Sigmoid colon (tissue), 6 donors: ENCODE measurements at regions not wholly inside any gene's neighbourhood (a gene's known extent, or its start where the extent isn't known, plus 50 kb on each side); places are given as distances from the start of the nearest gene placed in this dataset.

Source experiments
- DNase-seq: peaks from one replicate; pipeline ENCODE4 v3.0.0-alpha.2; 2019
- H3K27ac ChIP-seq, 4 donors: fragments of 200-600 bp; sonication (generic); one replicate each; pipeline ENCODE4 v1.5.1; 2016 to 2019; ENCODE audit warnings: mild to moderate bottlenecking in 1 of 4
- H3K27me3 ChIP-seq, 3 donors: fragments of 200-600 bp; sonication (generic); one replicate each; pipeline ENCODE4 v1.5.1; 2019; ENCODE audit warnings: mild to moderate bottlenecking in 1 of 3
- H3K36me3 ChIP-seq, 4 donors: fragments of 200-600 bp; sonication (generic); one replicate each; pipeline ENCODE4 v1.5.1; 2016 to 2019
- H3K4me1 ChIP-seq, 4 donors: fragments of 200-600 bp; sonication (generic); one replicate each; pipeline ENCODE4 v1.5.1; 2017 to 2019
- H3K4me3 ChIP-seq, 4 donors: fragments of 200-600 bp; sonication (generic); one replicate each; pipeline ENCODE4 v1.5.1; 2017 to 2019; ENCODE audit warnings: mild to moderate bottlenecking in 2 of 4, moderate library complexity in 1 of 4
- H3K9me3 ChIP-seq, 4 donors: fragments of 200-600 bp in 3 of 4; sonication (generic) in 3 of 4; one replicate each; pipeline versions ENCODE4 v1.5.1 to v1.6.1; 2013 to 2019
- EP300 ChIP-seq, 4 donors: sonication (generic); formaldehyde crosslinking; IDR thresholded peaks; one replicate each; pipeline ENCODE4 v1.6.1; 2017; ENCODE audit warnings: antibody characterized with exemption in 4 of 4
- POLR2A ChIP-seq, 2 donors: fragments of 450-650 bp; IDR thresholded peaks; one replicate each; pipeline ENCODE4 v1.6.1; 2016; ENCODE audit warnings: antibody characterized with exemption in 2 of 2, mild to moderate bottlenecking in 2 of 2, moderate library complexity in 2 of 2
- POLR2AphosphoS5 ChIP-seq, 4 donors: sonication (generic); formaldehyde crosslinking; IDR thresholded peaks; one replicate each; pipeline ENCODE4 v1.6.1; 2017; ENCODE audit warnings: antibody characterized with exemption in 4 of 4
- WGBS, 2 donors: extraction: QIAGEN DNeasy Blood & Tissue Kit; methylation state at CpG; one replicate each; pipeline ENCODE4 v1.1.7; 2013; 5-methylcytosine and 5-hydroxymethylcytosine counted together
- intact Hi-C: fragments of 100-400 bp; cut with DNase I; formaldehyde crosslinking; loops from one replicate; pipeline ENCODE4 v1.15.1; 2023
- TF ChIP-seq, protein P1 (sequence below), 4 experiments: fragments of 450-650 bp in 3 of 4; fragments of 200-600 bp in 1 of 4; IDR thresholded peaks; one replicate each; pipeline ENCODE4 v1.5.1; 2016 to 2019; ENCODE audit warnings: antibody characterized with exemption in 4 of 4, mild to moderate bottlenecking in 3 of 4, moderate library complexity in 2 of 4
- donor health status: healthy with polysubstance abuse.
- donor health status: healthy.

- WGBS, 2 donors: 47 to 58% methylated on average over 4 of the region's 4 CpGs
- TF ChIP-seq POLR2AphosphoS5 (IDR thresholded peaks at IDR 0.05): no peak
- TF ChIP-seq POLR2A (IDR thresholded peaks at IDR 0.05): no peak
- TF ChIP-seq, protein P1, sequence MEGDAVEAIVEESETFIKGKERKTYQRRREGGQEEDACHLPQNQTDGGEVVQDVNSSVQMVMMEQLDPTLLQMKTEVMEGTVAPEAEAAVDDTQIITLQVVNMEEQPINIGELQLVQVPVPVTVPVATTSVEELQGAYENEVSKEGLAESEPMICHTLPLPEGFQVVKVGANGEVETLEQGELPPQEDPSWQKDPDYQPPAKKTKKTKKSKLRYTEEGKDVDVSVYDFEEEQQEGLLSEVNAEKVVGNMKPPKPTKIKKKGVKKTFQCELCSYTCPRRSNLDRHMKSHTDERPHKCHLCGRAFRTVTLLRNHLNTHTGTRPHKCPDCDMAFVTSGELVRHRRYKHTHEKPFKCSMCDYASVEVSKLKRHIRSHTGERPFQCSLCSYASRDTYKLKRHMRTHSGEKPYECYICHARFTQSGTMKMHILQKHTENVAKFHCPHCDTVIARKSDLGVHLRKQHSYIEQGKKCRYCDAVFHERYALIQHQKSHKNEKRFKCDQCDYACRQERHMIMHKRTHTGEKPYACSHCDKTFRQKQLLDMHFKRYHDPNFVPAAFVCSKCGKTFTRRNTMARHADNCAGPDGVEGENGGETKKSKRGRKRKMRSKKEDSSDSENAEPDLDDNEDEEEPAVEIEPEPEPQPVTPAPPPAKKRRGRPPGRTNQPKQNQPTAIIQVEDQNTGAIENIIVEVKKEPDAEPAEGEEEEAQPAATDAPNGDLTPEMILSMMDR (IDR thresholded peaks at IDR 0.05): no peak
- TF ChIP-seq EP300 (IDR thresholded peaks at IDR 0.05): no peak
- DNase-seq: no peak
- H3K4me3 ChIP-seq: no peak overlapping the region
- intact Hi-C loops: no loop called here
- no peaks in the 10 kb centered on the region for H3K36me3 ChIP-seq
- no peak overlapping the region for H3K27ac ChIP-seq
- no peaks in the 10 kb centered on the region for H3K27me3 ChIP-seq
- H3K9me3 ChIP-seq: no peaks in the 10 kb centered on the region
- H3K4me1 ChIP-seq: no peaks in the 10 kb centered on the region
Observed at GRCh38 chr13:52961987-52962386, 66.6 kb upstream of the OLFM4 start.

GRCh38 chr13:52961256-52961910 is 67.2 kb upstream of the OLFM4 start:
- no peaks in the 10 kb centered on the region for H3K27me3 ChIP-seq
- WGBS, 2 donors: 57 to 79% methylated on average over 3 of the region's 3 CpGs
- DNase-seq: no peak
- intact Hi-C loops: no loop called here
- H3K4me1 ChIP-seq: no peaks in the 10 kb centered on the region
- H3K4me3 ChIP-seq: no peak overlapping the region
- no peaks in the 10 kb centered on the region for H3K36me3 ChIP-seq
- TF ChIP-seq EP300 (IDR thresholded peaks at IDR 0.05): no peak
- no peak for TF ChIP-seq POLR2A (IDR thresholded peaks at IDR 0.05)
- TF ChIP-seq POLR2AphosphoS5 (IDR thresholded peaks at IDR 0.05): no peak
- TF ChIP-seq, protein P1 (IDR thresholded peaks at IDR 0.05): no peak
- H3K27ac ChIP-seq: no peak overlapping the region
- H3K9me3 ChIP-seq: no peaks in the 10 kb centered on the region

DNA sequence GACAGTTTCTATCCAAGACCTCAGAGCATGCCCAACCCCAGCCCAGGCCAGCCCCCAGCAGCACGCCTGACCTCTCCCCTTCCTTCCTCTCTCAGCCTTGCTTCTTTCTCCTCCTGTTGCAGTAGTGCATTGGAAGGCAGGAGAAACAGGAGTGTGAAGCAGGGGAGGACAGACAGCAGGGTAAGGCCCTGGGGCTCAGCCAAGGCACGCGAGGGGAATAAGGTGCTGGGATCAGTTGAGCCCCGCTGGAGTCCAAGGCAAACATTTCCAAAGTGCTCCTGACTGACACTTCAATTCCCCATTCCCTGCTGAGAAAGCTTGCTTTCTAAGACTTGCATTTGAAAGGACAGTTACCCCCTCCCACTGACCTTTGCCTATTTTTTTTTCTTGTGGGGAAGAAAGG is 73.1 kb upstream of the OLFM4 start:
- WGBS, 2 donors: 59 to 80% methylated on average over 4 of the region's 4 CpGs
- Histone ChIP-seq H3K27ac (no peak overlapping the region), H3K4me1 (no peaks in the 10 kb centered on the region), H3K27me3 (no peaks in the 10 kb centered on the region), H3K9me3 (no peaks in the 10 kb centered on the region), H3K4me3 (no peak overlapping the region), H3K36me3 (no peaks in the 10 kb centered on the region)
- DNase-seq: no peak
- intact Hi-C loops: no loop called here
- TF ChIP-seq POLR2A (IDR thresholded peaks at IDR 0.05): no peak
- no peak for TF ChIP-seq EP300 (IDR thresholded peaks at IDR 0.05)
- TF ChIP-seq, protein P1 (IDR thresholded peaks at IDR 0.05): no peak
- no peak for TF ChIP-seq POLR2AphosphoS5 (IDR thresholded peaks at IDR 0.05)

DNA sequence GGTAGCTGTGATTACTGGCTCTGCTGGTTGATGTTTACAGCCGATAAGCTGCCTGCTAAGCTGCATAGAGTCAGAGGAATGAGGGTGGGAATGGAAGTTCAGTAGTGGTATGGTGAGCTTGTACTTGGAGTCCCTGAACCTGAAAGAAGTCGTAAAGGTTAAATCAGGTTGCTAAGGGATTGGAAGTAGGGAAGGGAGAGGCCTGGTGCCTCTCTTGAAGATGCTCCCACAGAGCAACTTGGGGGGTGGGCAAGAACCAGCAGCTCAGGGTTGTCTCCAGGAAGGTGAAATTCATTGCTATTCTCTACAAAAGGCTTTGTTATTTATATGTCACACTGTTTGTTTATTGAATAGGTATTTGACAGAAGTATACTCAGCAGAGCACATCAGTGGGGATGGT is 73.8 kb upstream of the OLFM4 start:
- H3K36me3 ChIP-seq: no peaks in the 10 kb centered on the region
- 73 to 82% methylated on average over 2 of the region's 2 CpGs for WGBS, 2 donors
- TF ChIP-seq, protein P1 (IDR thresholded peaks at IDR 0.05): no peak
- TF ChIP-seq EP300 (IDR thresholded peaks at IDR 0.05): no peak
- TF ChIP-seq POLR2AphosphoS5 (IDR thresholded peaks at IDR 0.05): no peak
- TF ChIP-seq POLR2A (IDR thresholded peaks at IDR 0.05): no peak
- H3K27me3 ChIP-seq: no peaks in the 10 kb centered on the region
- intact Hi-C loops: no loop called here
- H3K9me3 ChIP-seq: no peaks in the 10 kb centered on the region
- H3K4me3 ChIP-seq: no peak overlapping the region
- DNase-seq: no peak
- no peaks in the 10 kb centered on the region for H3K4me1 ChIP-seq
- no peak overlapping the region for H3K27ac ChIP-seq

- Histone ChIP-seq H3K27ac (no peak overlapping the region), H3K9me3 (no peaks in the 10 kb centered on the region), H3K36me3 (no peaks in the 10 kb centered on the region), H3K4me1 (no peaks in the 10 kb centered on the region), H3K4me3 (no peak overlapping the region), H3K27me3 (no peaks in the 10 kb centered on the region)
- 84 to 88% methylated on average over 6 of the region's 6 CpGs for WGBS, 2 donors
- intact Hi-C loops: no loop called here
- TF ChIP-seq, protein P1 (IDR thresholded peaks at IDR 0.05): no peak
- TF ChIP-seq POLR2AphosphoS5 (IDR thresholded peaks at IDR 0.05): no peak
- no peak for TF ChIP-seq EP300 (IDR thresholded peaks at IDR 0.05)
- TF ChIP-seq POLR2A (IDR thresholded peaks at IDR 0.05): no peak
- no peak for DNase-seq
Observed at GRCh38 chr13:52950436-52950956, 78.1 kb upstream of the OLFM4 start.
